OCI-LY3 (cell line): ENCODE measurements at regions not wholly inside any gene's neighbourhood (a gene's known extent, or its start where the extent isn't known, plus 50 kb on each side); places are given as distances from the start of the nearest gene placed in this dataset.

ENCODE experiments used
- EZH2phosphoT487 ChIP-seq: fragments of 200-600 bp; shearing (Covaris generic); IDR thresholded peaks from 2 replicates; pipeline ENCODE4 v1.6.1; 2018; ENCODE audit warnings: antibody characterized with exemption, mixed run types, low read depth
- TF ChIP-seq, protein P1 (sequence below): fragments of 200-600, 300-600 bp; sonication (generic); IDR thresholded peaks from 2 replicates; pipeline ENCODE4 v1.5.1; 2014; ENCODE audit warnings: antibody characterized with exemption, low read length, low read depth

DNA sequence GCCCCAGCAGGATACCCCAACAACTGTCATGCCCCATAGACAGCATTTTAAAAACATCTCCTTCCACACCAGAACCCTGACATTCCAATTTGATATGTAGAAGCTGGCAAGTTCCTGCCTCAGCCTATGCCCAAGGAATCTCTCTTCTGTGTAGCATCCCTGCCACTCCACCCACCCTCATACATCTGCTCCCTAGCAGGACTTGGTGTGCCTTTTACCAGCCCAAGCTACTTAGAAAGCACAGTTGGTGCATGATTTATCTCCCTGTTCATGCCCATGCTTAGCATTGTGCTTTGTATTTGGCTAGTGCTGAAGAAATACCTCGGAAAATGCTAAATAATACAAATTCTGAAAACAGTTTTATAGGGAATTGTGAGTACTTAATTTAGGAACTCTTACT, 236.9 kb upstream of the HES1 start:
- TF ChIP-seq, protein P1, sequence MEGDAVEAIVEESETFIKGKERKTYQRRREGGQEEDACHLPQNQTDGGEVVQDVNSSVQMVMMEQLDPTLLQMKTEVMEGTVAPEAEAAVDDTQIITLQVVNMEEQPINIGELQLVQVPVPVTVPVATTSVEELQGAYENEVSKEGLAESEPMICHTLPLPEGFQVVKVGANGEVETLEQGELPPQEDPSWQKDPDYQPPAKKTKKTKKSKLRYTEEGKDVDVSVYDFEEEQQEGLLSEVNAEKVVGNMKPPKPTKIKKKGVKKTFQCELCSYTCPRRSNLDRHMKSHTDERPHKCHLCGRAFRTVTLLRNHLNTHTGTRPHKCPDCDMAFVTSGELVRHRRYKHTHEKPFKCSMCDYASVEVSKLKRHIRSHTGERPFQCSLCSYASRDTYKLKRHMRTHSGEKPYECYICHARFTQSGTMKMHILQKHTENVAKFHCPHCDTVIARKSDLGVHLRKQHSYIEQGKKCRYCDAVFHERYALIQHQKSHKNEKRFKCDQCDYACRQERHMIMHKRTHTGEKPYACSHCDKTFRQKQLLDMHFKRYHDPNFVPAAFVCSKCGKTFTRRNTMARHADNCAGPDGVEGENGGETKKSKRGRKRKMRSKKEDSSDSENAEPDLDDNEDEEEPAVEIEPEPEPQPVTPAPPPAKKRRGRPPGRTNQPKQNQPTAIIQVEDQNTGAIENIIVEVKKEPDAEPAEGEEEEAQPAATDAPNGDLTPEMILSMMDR = no peak
- no peak for TF ChIP-seq EZH2phosphoT487
